MV-4-11 (cell line): ENCODE measurements at regions not wholly inside any gene's neighbourhood (a gene's known extent, or its start where the extent isn't known, plus 50 kb on each side); places are given as distances from the start of the nearest gene placed in this dataset.

Source experiments
- DNase-seq: peaks from one replicate; lab custom pipeline; 2025; lab: John Stamatoyannopoulos, UW

DNA sequence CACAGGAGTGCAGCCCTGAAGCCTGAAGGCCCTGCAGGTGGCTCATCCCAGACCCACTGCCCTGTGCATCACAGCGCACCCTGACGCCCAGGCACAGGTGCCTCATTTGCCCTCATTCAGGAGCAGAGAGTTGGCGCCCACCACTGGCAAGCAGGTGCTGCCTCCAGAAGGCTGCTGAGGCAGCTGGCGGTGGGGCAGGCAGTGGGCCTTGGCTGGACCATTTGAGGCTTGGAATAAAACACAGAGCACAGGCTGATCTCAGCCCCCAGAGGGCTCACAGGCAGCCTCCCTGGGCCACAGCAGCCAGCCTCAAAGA is 1151.9 kb downstream of the BRD1 start:
- no peak for DNase-seq

DNA sequence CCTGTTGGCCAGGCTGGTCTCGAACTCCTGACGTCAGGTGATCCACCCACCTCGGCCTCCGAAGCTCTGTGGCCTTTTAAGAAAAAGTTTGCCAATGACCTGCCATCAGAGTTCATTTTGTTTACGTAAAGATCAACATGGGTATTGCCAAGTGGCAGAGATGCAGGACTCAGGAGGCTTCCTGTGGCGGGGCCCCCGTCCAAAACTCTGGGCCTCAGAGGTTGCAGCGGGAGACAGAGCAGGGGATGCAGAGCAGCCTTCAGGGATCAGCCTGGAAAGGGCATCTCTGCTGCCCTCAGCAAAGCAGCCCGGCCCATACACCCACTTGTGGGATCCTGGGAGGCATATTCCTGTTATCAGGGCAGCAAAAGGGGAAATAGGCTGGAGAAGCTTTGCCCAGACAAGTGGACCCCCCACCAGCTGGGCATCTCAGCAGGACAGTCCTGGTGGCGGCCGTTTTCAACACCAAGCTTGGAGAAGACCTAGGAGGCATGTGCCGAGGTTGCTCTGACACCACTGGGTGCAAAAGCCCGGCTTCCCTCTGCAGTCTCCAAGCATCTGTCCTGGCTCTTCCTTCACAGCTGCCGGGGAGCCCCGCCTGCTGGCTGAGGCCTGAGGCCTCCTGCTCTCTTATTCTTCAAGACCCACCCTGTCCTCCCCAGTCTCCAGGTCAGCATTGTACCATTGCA is 1152.4 kb downstream of the BRD1 start:
- DNase-seq, result no peak

DNA sequence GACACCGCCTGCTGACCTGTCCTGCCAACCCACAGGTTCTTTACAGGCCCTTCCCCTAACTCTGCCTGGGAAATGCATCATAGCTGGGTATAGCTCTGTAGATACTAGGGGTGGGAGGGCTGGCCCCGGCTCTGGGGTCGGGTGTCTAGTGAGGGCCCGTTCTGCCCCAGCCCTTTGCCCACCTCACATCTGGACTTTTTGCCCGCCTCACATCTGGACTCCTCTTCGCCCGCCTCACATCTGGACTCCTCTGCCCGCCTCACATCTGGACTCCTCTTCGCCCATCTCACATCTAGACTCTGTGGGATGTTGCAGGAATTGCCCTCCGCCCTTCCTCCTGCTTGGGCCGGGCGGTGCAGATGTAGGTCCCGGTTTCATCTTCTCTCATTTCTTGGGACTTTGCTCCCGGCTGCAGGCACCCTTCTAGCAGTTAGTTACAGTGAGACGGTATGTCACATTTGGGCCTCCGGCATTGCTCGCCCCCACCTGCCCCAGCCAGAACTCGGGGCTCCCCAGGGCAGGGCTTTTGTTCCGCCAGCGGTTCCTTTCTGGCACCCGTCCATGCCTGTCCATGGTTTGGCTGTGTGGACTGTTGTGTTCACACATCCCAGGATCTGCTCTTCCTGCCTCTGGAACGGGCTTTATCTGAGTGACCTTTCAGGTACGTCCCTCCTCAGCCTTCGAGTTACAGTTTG is 1153.7 kb downstream of the BRD1 start:
- no peak for DNase-seq

DNA sequence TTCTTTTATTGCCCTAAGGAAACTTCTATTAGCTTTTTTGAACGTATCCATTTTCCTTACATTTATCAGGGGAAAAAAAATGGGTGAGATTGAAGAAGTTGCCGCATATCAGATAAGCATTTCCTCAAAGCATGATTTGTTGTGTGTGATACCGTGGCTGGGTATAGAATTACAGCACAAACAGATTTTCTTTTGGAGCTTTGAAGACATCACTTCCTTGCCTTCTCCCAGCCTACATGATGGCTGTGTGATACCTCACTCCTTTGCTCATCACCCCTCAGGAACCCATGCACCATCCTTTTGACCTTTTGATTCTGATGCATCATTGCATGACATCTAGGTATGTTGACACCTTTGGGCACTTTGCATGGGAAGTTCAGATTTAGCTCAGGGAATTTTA is 1155.3 kb downstream of the BRD1 start:
- DNase-seq, result no peak

DNA sequence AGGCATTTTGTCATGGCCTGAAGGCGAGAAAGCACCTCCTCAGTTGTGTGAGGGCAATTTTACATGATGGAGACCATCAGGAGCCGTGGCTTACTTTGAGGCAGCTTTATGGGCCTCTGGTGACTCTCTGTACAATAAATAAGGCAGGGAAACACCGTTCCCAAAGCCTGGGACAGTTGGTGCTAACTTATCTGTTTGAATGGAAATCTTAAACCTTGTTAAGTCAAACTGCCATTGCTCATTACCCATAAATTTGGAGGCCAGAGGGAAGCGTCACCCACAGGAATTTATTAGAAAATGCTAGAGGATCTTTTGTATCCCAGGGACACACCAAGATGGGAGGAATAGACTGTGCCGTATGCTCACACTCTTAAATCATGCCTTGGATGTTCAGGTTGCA is 1156.9 kb downstream of the BRD1 start:
- DNase-seq, result no peak

DNA sequence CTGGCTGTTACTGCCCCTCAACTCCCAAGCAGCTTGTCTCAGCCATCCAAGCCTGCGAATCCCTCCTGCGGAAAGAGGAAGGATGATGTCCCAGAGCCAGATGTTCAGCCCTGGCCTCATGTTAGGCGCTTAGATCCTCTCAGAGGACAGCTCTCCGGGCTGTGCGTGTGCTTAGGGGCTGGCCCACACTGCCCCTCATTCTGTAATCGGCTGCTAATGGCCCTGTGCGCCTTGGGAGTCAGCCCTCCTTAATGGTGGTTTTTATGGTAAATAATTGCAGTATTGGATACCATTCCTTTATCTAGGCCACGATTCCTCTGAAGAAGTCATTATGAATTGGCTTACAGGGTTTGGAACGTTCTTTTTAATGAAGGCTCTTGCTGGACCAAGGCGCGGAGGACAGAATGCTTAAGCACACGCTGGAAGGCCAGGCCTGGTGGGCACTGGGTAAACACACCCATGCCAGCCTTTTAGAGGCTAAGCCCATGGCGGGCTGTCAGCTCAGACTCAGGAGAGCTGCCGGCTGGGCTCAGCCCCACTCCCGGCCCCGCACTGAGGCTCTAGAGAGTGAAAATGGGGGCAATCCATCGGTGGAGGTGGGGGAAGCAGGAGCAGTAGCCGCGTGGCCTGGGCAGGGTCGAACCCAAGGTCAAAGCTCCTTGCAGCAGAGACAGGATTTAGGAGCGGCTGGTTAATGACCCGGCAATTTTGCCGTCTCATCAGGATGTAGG is 1157.5 kb downstream of the BRD1 start:
- DNase-seq, result no peak

DNA sequence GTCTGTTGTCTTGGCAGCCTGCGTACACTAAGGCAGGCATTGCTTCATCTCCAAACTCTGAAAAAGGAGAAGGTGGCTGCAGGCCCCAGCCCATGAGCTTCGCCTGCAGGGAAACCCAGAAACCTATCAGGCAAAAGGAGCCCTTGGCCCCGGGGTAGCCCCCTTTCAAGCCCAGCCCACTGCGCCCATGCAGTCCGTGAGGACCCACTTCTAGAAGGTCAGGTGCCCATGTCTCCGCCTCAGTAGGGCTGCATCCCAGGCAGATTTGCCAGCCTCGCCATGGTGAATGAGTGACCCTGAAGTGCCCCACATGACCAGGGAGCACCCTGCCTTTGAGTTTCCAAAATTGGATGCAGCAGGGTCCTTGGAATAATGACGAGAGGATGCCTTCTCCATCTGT is 1158.4 kb downstream of the BRD1 start:
- no peak for DNase-seq

DNA sequence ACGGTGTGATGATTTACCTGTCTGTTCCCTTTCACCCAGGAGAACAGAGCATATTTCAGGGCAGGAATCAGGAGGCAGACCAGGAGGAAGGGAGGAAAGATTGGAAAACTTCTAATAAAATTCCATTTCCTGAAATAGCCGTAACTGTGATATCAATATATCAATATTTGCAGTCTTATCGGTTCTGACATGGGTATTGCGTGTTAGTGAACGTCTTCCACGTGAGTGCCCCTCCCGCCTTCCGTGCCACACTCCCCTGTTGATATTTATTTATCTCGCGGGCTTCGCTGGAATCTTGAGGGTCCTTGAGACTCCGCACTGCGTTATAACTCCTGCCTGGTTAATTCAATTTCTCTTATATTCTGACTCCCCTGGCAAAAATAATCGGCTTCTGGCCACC is 1160.4 kb downstream of the BRD1 start:
- DNase-seq, result no peak

DNA sequence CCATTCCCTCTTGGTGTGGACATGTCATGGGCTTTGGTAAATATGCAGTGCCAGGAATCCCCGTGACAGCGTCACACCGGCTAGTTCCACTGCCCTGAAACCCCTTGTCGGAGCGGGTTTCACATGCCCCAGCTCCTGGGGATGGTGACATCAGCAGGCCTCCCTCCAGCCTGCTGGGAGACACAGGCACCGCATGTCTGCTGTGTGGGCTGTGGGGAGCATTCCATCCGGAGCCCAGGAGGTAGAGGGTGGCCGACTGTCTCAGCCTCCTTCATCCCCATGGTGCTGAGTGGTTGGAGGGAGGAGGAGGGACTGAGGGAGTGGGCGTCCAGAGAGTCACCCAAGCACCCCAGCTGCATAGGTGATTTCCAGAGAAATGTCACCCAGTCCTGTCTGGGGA is 1161.1 kb downstream of the BRD1 start:
- DNase-seq, result no peak

DNA sequence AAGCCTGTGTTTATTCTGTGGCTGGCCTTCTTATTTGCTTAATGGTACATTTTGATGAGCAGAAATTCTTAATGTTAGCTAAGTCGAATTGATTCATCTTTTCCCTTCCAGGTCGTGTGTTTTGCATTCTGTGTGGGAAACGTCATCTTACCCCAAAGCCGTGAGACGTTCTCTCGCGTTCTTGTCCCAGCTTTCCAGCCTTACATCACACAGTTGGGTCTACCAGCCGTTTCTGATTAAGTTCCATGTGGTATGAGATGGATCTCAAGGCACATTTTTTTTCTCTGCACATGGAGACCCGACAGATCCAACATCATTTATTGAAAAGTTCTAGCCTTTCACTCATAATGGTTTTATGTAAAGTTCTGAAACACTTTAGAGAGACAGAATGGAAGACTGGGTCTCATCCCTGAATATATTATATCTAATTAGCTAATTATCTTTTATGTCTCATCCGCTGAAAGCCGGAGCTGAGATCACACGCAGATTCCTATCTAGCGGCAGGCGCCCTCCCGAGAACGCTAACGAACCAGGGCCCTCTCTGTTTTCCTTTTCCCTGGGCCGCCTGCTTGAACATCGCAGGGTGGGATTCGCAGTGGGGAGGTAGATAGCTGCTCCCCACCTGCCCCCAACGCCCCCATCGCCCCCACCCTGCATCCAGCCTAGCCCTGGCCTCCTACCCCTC is 1162.2 kb downstream of the BRD1 start:
- DNase-seq, result no peak

DNA sequence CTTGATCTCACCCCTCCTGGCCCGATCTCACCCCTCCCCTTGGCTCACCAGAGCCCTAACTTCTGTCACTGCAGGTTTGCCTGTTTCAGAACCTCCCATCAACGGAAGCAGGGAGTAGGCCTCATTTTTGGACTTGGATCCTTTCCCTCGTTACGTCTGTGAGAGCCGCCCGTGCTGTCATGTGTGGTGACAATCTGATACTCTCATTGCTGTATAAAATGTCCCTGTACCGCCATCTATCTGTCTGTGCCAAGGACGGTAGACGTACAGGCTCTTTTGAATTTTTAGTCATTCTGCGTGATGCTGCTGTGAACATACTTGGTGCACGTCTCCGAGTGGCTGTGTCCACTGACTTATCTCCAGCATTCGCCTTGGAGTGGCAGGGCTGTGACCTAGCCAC is 1163.1 kb downstream of the BRD1 start:
- no peak for DNase-seq

DNA sequence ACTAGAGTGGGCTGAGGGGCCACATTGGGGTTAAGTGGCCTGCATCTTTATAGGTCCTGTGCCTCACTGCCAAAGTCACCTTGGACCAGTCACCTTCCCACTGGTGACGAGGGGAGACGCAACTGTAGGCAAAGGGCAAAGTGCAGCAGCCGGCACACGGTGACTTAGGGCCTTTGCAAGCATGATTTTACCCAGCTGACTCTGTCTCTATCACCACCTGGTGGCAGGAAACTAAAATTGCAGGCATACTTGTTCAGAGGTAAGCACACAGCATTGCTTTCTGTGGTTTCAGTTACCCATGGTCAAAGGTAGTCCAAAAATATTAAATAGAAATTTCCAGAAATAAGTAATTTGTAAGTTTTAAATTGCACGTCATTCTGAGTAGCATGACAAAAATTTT is 1164.4 kb downstream of the BRD1 start:
- peak; percentile 4 for DNase-seq

DNA sequence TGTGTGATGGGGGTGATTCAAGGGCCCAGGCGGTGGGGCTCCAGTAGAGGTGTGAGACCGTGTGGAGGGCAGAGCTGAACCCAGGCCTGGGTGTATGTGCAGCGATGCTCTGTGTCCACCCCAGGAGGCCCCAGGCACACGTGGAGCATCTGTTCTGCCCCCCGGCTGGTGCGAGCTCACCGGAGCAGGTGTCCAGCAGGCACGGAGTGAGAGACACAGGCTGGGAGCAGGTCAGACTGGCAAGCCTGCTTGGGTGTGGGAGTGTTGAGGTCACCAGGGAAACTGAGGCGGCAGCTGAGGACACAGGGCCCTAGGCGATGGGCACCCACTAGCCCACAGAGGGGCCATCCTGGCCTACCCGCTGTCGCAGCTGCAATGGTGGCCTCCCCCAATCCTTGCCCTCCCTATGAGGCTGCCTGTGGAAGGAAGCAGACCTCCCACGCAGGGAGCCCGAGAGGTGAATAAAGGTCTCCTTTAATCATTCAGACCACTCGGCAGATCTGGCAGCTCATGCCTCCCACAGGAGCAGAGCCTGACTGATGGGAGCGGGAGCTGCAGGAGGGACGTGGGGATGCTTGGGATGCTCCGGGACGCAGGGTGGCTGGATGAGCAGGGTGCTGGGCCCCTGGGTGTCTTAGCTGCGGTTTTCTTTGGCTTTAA is 1165.1 kb downstream of the BRD1 start:
- no peak for DNase-seq

DNA sequence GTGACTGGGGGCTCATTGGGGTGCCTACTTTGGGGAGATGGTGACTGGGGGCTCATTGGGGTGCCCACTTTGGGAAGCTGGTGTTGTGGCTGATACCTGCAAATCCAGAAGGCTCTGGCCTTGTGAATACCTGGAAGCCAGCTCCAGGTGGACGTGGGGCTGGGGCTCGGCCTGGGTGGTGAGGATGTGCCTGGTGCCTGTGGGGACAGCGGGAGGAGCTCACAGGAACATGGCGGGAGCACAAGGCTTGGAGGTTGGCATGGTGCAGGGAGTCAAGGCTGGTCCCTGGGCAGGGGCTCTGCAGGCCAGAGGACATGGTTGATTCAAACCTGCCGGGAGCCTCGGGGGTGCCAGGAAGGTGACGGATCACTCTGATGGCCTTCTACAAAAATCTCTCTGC is 1165.7 kb downstream of the BRD1 start:
- no peak for DNase-seq

DNA sequence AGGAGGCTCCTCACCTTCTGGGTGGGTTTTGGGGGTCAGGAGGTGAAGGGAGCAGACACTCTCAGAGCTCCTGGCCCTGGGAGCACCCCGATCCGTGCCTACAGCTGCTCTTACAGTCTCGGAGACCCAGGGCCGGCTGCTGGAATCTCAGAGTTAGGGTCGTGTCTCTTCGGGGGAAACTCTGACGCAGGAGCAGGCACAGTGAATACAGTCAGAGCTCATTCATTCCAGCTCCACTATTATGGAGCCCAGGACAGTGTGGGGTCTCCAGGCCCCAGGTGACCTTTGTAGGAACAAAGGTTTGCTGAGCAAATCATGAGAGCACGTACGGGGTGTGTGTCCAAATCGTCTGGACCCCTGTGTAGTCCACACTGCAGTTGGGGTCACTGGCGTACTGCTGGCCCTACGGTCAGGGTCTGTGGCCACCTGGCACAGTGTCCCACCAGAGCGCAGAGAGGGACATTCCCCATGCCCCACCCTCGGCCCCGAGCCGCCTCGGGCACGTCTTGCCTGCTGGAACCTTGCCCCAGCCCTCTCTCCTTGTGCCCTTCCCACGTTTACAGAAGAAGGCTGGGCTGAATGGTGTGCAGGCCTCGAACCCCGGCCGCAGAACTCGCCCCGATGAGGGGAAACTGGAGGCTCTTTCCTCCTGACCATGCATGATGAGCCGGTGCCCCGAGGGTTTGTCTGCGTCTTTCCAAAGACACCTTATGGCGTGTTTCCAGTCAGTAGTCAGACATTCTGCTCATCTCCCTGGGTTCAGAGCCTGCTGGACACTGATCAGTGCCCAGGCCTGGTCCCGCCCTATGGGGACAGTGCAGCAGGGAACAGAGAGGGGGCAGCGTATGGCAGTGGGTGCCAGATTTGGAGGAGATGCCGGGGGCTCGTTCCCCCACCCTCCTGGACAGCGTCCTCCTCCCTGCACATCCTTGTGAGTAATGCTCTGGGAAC is 1166.6 kb downstream of the BRD1 start:
- DNase-seq, result no peak

DNA sequence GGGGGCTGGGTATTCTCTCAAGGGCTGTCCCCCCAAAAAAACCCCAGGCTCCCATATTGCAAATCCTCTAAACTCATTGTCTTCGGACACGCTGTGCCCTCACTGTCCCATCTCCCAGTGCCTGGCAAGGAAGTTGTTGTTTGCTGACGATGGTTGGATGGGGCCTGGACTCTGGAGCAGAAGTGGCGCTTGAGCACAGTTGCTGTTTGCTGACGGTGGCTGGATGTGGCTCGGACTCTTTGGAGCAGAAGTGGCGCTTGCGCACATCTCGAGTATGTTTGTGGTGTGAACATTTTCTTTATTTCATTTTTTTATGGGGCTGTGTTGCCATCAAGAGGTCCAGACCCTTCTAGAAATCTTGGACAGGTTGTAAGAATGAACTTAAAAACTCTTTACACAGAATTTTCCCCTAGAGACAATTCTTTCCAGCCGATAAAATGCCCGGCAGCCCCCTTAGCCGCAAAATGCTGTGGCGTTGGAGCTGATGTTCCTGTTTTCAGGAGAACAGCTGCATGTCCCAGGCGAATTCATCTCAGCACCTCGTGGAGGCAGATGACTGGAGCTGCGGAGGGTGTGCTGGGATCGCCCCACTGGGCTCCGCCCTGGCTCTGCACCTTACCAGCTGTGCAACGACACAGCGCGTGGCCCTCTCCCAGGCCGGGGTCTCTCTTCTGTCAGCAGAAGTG is 1167.4 kb downstream of the BRD1 start:
- DNase-seq, result no peak

DNA sequence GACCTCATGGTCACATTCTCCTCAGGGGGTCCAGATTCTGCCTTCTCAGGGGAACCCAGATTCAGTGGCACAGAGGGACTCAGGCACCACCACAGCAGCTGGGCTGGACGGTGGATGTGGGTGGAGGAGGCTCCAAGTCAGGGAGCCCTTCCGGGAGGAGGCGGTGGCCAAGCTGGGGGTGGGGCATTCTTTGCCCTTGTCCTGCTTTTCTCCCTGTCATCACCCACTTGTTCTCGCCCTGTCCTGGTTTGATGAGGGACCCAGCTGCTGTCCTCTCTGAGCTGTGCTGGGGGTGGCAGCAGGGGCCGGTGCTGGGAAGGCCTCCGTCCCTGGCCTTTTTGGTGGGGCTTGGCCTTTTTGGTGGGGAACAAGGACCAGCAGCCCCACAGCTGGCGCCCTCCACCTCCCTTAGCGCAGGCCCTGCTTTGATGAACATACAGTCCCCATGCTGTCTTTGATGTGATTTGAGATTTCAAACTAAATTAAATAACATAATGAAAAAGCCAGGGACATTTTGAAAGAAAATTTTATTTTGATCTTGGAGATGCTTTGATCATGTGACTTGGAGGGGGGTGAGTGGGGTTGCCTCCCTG is 1168.2 kb downstream of the BRD1 start:
- no peak for DNase-seq

DNA sequence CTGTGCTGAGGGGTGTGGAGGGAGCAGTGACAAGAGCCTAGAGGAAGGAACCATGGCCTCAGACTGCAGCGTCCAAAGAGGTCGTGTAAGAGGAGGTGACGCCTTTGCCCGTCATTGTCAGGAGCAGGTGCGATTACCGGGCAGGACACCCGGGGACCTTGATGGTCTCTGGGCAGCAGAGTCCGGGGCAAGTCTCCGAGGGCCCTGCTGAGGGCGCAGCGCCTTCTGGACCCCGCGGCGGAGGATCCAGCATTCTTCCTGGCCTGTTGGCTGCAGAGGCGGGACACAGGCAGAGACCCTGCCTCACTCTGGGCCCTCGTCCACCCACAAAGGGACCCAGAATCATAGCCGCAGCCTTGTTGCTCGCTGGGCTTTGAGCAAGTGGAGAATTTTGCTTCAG is 1168.8 kb downstream of the BRD1 start:
- DNase-seq, result no peak

DNA sequence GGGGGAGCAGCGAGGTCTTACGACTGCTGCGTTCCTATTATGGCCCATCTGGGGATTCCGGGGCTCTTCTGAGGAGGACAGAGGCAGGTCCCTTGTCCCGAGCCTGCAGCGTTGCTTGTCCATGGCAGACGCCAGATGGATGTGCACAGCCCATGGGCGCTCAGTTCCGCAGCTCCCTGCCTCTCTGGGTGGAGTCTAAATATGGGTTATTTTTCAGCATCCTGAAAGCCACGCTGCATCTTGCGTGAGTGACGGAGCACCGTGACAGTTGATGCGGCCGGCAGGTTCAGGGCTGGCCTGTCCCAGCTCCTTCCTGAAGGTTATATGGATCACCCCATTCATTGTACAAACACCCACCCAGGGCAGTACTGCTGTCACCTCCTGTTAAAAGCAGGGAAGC is 1169.4 kb downstream of the BRD1 start:
- DNase-seq, result no peak

DNA sequence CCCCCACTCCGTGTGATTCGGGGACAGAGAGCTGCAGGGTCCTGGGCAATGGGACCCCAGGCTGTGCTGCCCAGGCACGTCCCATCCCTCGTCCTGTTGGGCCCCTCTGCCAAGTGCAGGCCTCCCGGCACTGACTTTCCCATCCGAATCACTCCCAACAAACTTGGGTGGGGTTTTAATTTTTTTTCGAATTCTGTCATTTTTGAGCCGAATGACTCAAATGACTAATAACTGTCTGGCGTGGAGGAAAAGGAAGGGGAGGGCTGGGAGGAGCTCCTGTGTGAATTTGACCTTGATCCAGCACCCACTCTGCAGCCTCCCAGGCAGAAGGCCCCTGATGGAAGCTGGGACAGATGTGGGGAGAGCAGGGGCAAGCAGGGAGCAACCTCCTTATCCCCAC is 1173.2 kb downstream of the BRD1 start:
- no peak for DNase-seq
